ENCODE measurements at regions not wholly inside any gene's neighbourhood (a gene's known extent, or its start where the extent isn't known, plus 50 kb on each side); places are given as distances from the start of the nearest gene placed in this dataset.
"Not testable (repeated sequence)": the region's sequence is repeated elsewhere in the genome, so short reads cannot be mapped to it uniquely, and the experiment has no call there.

DNA sequence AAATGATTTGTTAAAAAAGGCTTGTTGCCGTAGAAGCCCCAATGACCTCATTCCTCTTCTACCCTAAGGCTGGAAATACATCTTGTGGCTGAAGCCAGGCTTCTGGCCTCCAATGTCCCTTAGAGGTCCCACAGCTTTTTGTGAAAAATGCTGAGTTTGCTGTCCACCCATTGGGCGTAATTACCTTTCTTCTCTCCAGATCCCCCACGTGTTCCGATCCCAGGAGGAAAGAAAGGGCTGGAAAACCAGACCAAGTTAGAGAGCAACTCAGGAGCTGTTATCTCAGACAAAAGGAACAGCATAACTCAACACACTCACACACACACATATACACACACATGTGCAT lies 154.2 kb downstream of the MIAT start:
- DNase-seq = no peak

DNA sequence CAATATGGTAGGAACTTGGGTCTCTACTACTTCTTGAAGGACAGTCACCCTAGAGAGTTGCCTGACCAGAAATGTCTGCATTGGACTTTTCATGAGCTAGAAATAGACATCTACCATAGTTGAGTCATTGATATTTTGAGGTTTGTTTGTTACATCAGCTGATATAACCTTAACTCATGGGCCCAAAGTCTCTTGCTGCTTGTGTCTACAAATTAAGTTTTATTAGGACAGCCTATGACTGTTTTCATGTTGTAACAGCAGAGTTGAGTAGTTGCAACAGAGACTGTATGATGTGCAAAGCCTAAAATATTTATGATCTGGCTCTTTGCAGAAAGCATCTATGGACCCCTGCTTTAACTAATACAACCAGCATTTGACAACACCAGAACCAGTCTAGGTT lies 155.3 kb downstream of the MIAT start:
- DNase-seq = no peak

DNA sequence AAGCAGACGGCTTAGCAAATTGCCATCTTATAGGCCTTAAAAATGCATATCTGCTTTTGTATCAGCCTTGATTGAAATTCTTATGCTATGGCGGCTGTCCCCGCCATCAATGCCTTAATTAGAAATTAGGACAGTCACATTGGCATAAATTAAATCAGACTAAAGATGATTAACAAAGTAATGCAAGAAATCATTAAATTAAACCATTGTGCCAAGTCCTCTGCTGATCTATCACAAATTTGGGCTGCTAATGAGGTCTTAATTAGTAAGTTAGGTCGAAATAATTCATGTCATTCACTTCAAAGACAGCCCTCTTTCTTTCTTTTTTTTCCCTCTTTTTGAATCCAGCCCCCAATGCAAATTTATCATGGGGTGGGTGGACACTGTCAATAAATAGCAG lies 159.3 kb downstream of the MIAT start:
- no peak for DNase-seq

DNA sequence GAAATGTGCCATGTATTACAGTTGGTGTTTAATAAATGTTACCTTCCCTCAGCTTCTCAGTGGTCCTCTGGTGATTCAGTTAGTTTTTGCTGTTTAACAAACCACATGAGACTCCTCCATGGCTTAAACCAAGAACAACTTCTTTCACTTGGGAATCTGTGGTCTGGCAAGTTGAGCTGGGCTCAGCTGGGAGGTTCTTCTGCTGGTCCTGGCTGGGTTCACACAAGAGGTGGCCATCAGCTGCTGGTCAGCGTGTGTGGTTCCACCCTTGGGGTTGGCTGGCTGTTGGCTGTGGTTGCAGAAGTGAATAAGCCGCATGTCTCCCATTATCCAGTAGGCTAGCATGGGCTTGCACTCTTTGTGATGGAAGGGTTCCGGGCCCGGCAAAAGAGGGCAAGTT lies 160.5 kb downstream of the MIAT start:
- DNase-seq = no peak

DNA sequence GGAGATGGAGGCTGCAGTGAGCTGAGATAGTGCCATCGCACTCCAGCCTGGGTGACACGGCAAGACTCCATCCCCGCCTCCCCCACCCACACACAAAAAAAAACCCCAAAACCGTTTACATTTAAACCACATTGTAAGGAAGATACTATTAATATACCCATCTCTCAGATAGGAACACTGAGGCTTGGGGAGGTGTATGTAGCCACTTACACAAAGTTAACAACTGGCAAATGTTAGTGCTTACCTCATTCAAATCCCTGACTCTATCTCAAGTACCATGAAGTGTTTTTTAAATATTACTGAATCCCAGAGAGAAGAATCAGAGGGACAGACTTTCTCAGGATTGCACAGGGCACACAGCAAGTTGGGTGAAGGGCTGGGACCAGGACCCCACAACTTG lies 164.5 kb downstream of the MIAT start:
- no peak for DNase-seq

DNA sequence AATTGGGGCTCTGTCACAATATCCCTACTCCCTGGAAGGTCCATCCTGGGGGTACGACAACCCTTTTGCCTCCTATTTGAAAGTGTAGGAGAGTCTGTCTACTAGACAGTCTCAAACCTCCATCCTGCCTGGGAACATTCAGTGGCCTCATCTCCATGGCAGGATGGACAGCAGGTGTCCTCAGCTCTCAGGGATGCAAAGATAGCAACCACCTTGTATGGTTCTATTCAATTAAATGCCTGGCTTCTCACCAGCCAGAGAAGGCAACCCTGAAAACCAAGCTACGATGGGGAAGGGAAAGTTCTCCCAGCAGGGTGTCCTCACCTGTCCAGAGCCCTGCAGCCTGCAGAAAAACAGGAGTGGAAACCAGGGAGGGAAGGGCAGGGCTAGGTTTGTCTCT lies 164.9 kb downstream of the MIAT start:
- no peak for DNase-seq

DNA sequence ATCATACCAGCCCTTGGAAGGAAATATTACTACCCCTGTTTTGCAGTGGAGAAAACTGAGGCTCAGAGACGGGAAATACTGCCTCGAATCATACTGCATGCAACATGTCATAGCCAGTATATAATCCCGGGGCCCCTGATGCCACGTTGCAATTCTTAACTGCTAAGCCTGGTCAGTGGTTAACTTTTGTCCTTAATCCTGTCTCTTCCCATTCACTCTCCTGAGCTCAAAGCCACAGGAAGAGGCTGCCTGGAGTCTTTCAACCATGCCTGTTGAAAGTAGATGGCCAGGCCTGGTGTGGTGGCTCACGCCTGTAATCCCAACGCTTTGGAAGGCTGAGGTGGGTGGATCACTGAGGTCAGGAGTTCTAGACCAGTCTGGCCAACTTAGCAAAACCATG lies 166.6 kb downstream of the MIAT start:
- no peak for DNase-seq

DNA sequence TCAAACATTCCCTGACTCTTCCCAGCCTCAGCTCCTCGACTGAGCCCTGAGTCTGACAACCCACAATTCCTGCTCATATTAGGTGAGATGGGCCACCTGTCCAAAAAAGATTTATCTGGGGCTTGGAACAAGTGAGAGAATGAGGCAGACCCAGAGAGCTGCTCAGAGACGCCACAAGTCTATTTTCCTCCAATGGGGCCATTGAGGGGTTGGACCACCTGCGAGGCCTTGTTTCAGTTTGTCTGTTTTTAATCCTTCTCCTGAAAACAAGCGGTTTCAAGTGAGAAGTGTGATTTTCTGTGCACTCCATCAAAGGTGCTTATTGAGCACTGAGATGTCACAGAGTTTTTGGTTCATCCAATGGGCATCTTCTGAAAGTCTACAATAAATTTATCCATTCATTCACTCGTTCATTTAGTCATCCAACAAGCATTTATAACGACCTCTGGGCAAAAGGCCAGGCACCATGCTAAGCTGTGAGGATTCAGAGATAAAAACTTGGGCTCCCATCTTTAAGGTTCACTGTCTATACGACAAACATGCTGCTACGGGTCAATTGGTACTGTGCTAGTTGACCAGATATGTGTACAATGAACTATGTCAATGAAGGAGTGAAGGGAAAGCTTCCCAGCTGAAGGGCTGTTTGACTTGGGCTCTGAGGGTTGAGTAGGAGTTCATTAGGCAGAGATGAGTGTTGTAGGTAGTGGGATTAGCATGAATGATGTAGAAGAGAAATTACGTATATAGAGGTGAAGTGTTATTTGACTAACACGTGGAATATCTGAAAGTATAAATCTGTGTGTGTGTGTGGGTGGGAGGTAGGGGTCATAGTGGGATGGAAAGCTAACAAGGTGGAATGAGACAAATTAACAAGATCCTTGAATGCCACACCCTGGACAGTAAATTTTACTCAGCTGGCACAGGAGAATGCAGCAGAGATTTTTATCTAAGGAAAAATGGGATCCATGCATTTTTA lies 168.9 kb downstream of the MIAT start:
- no peak for DNase-seq

DNA sequence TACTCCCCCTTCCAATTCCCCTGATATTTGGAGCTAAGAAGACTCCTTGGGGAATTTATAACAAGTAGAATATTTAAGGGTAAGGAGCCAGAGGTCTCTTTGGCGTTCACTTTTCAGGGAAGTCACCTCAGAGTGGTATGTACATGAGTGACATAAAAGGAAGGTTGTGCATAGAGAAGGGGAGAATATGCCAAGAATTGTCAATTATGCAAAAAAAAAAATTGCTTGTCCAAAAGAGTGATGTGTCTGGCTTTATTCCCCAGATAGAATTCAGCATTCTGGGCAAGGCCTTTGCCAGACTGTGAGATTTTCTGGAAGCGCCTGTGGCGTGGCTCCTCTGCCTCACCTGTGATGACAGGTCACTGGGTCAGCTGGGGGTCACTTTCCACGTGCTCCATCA lies 170.2 kb downstream of the MIAT start:
- DNase-seq = no peak

DNA sequence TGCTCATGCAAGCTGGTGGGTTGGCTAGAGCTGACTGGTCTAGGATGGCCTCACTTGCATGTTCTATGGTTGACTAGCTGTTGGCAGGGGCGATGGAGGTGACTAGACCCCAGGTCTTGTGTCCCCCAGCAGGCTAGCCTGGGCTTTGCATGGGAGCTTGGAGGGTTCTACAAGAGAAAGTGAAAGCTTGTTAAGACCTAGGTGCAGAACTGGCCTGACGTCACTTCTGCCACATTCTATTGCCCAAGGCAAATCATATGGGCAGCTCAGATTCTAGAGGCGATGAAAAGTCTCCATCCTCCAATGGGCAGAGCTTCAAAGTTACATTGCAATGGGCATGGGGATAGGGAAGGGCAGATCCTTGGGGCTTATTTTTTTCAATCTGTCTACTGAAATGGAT lies 170.9 kb downstream of the MIAT start:
- no peak for DNase-seq

DNA sequence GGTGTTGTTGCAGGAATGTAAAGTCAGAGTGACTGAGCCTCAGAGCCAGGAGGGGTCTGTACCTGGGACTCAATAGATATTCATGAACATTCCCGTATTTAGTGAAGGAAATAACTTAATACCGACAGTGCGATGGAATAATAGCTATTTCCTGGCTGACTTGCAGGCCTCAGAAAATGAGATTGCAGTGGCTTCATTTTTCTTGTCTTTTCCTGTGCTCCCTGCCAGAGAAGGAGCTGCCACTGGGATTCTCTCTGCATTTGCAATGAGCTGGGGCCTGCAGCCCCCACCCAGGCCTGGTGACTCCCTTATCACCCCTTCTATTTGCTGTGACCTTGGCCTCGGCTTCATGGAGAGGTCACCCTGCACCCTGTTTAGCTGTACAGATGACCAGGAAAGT lies 173.4 kb downstream of the MIAT start:
- DNase-seq = no peak

DNA sequence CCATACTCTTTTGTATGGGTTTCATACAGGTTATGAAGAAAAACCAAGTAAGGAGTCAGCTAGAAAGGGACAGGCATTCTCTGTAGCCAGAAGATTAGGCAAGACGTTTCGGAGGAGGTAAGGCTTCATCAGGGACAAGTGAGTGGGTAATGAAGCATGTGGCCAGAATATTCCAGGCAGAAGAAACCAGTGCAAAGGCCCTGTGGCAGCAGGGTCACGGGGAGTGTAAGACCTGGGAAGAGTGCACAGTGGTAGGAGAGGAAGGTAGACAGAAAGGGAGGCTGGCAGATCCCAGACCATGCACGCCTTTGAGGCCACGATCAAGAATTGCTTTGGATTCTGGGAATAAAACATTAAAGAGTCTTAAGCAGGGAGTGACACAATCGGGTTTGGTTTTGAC lies 177.6 kb downstream of the MIAT start:
- DNase-seq = no peak

DNA sequence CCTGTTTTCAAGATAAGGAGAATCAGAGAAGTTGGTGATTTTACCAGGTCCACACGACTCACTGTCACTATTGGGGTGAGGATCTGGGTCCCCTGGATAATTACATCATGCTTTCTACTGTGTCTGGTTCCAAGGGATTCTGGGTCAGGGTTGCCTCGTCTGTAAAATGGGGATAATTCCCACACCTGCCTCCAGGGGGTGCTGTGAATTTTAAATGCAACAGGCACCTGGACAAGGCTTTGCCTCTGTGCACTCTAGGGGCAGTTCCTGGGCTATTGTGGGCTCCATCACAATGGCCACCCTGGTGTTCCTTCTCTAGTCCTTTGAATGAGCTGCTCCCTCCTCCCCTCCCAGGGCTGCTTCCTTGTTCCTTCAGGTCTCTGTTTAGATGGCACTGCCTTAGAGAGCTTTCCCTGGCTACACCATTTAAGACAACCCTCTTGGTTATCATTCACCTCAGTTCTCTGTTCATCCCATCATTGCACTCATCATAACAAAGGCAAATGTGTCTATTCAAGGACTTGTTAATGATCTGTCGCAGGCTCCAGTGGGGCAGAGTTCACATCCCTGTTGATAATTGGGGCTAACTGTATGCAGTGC lies 178.6 kb downstream of the MIAT start:
- peak; percentile 21 for DNase-seq

DNA sequence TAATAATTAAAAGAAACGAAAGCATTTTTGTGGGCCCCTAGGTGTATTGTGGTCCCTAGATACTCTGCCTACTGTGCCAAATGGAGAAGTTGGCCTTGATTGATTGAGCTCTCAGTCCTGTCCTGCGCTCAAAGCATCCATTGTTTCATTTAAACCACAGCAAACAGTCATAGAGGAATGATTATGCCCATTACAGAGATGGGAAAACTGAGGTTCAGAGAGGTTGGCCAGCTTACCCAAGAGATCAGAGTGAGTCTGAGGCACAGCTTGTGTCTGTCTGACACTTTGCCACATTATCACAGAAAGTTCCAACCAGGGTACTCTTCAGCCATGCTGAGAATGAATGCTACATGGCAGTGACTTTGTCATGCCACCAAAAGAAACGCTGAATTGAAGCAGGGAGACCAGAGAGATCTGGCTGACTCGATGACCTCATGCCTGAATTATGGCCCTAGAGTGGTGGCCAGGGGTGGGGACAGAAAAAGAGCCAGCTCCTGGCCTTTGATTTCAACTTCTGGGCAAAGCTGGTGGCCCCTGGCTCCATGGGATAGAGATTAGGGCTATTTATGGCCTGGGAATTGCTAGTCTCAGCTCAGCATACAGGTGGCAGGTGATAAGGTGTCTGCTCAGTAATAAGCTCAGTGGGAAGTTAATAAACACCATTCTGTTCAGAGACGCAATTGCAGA lies 180.5 kb downstream of the MIAT start:
- DNase-seq = no peak

DNA sequence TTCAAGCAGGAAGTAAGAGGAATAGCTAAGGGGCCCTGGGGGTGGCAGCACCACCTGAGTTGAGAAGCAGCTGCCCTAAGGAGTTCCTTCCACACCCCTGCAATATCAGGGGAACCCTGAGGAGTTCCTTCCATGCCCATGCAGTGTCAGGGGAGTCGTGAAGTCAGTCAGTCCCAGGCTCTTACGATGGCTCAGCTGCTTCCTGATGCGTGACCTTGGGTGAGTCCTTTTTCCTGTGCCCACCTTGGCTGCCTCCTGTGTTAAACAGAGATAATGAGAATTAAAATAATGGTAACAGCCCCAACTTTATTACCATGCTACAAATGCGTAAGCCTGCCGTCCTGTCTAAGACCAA lies 181.1 kb downstream of the MIAT start:
- no peak for DNase-seq

DNA sequence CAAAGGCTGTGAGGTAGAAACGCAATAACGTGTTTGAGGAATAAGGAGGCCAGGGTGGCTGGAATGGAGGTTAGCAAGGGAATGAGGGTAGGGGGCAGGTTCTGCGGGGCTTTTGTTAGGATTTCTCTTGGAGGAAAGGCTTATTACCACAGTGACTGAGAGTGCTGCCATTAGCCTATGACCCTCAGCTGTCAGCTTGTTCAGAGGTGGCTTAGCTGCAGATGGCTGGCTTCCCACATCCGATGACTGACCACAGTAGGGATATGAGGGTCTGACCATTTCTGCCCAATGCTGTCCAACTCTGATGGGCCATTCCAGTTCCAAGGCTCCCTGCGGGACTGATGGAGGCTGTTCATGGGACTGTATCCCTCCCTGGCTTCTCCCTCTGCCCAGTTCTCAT lies 181.8 kb downstream of the MIAT start:
- DNase-seq = no peak

DNA sequence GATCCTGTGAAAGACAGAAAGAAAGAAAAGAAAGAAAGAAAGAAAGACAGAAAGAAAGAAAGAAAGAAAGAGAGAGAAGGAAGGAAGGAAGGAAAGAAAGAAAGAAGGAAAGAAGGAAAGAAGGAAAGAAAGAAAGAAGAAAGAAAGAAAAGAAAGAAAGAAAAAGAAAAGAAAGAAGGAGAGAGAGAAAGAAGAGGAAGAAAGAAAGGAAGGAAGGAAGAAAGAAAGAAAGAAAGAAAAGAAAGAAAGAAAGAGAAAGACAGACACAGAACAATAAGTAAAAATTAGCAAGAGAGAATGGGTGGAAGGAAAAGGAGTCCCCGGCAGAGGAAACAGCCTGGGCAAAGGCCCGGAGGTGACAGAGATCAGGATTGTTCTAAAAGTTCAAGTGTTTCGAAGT lies 183.4 kb downstream of the MIAT start:
- not testable (repeated sequence) for DNase-seq

DNA sequence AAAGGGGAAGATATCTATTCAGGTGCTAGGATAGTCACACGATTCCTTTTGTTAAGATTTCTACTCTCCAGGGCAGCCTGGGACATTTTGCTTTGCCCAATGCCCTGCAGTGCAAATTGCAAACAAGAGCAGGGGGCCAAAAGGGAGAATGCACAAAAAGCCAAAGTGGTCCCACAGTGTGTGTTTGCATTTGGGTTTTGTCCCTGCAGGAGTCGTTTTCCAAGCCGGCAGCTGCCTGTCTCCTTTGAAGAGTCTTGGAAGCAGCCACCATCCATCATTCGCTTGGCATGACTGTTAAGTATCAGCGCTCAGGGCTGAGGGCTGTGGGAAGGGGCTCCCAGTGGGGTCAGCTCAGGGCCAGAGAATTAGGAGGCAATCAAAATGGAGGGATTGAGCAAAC lies 184.7 kb downstream of the MIAT start:
- no peak for DNase-seq

DNA sequence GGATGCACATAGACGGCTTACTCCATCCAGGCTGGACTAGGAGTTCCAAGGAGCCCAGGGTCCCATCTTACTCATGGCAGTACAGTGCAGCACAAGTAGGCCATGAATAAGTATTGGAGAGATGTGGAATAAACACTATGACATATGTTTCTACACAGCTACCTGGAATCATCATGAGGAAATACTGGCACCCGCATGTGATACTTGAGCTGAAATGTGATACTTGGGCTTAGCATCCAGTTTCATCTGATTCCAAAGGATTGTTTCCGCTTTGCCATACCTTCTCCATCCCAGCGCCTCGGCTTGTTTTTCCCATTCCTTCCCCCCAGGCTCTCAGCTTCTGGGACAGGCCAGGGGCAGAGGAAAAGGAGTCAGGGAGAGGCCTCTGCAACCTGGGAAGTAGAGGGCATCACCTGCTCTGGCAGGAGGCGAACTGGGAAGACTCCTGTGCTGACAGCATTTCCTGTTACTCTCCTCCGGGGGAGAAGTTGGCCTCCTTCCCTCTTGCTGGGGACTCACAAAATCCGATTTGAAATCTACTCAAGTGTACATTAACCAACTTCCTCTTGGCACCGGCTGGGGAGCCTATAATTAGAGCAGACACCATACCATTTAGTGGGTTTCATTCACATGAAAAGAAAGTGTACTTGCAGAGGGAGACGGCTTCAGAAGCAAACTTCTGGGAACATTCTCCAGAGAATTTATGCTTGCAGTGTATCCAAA lies 187.8 kb downstream of the MIAT start:
- DNase-seq = no peak

DNA sequence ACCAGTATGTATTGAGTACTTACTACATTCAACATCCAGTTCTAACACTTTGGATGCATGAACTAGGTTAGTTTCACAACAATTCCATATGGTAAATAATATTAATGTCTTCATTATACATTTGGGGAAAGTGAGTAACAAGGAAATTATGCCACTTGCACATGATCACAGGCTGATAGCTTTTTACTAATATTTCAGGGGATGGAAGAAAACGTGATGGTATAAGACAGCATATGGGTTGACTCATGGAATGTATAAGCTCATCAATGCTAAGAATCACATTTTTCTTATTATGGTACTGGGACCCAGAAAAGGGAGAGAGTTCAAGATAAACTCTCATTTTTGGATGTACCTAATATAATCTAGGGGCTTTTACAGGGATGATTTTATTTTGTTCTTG lies 188.7 kb downstream of the MIAT start:
- no peak for DNase-seq

DNA sequence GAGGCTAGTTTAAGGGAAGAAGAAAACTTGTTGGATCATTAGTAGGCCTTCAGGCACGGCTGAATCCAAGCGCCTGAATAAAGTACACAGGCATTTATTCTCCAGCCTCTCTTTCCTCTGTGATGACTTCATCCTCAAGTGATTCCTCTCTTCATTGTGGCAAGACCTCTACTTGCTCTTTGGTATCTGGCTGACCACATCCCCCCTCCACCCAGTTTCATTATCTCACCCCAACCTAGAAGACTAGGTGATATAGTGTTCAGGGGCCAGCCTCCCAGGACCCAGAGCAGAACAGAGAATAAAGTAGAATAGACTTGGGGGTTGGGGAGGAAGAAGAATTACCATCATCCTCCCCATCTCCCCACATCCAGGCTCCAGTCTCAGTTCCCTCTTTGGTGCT lies 189.3 kb downstream of the MIAT start:
- DNase-seq = no peak

DNA sequence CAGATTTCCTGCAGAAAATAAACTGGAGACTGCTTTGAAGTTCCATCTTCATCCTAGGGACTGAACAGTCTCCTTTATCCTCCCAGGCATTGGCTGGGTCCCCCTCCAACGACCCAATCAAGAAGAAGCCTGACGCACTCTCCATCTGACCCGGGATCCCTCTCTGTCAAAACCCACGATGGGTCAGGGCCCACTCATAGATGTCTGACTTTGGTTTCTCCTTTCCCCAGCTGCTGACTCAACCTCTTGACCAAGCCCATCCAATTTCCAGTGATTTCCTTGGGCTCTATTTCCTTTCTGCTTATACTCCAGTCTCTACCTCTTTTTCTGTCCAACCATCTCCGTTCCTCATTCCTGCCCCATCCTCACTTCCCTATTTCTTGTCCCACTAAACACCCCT lies 189.7 kb downstream of the MIAT start:
- DNase-seq = no peak

DNA sequence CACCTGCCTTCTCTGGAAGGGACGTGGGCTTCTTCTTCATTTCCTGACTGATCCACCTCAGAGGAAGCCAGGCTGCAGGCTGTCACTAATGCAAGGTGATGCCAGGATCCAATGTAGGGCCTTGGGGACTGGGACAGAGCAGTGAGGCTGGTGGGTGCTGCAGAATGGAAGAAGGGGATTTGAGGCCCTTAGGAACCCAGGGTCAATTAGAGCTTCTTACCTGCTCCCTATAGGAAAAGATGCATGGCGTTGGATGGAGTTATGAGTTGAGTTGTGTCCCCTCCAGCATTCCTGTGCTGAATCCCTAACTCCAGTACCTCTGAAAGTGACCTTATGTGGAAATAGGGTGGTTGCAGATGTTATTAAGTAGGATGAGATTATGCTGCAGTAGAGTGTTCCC lies 190.4 kb downstream of the MIAT start:
- no peak for DNase-seq

All from activated naive CD4-positive, alpha-beta T cell treated with Interleukin-2 at 50 U/mL for 16 hours (primary cell).